IMR-90 (cell line): ENCODE measurements at regions not wholly inside any gene's neighbourhood (a gene's known extent, or its start where the extent isn't known, plus 50 kb on each side); places are given as distances from the start of the nearest gene placed in this dataset.

ENCODE experiments used
- ATAC-seq: fragments of 200-7000 bp; cut with Tn5 transposase; 2 replicates; pipeline ENCODE4 v1.9.1; 2020; ENCODE audit warnings: low read depth, mild to moderate bottlenecking, moderate library complexity
- BruUV-seq: library from RNA; stranded (reverse); fragments of 400-500 nt; replicated peaks from 2 replicates; lab custom pipeline; 2021; lab: Mats Ljungman, UMichigan
- CTCF ChIA-PET: fragments of 300-600 bp; formaldehyde crosslinking; extraction: SDS; loops from one replicate; lab custom pipeline; 2021; ENCODE audit warnings: antibody characterized with exemption; lab: Yijun Ruan, JAX
- POLR2A ChIA-PET: fragments of 300-600 bp; sonication (Branson Sonifier 250); formaldehyde crosslinking; loops from one replicate; lab custom pipeline; 2022; ENCODE audit warnings: antibody characterized with exemption; ENCODE audit not compliant: unreplicated experiment; lab: Charles Lee
- DNase-seq: peaks from one replicate; pipeline ENCODE4 v3.0.0; 2013
- H2AFZ ChIP-seq: replicated peaks from 2 replicates; pipeline ENCODE3; 2013; ENCODE audit warnings: low read length, mild to moderate bottlenecking; ENCODE audit not compliant: poor library complexity
- H2AK5ac ChIP-seq: 2 replicates; pipeline ENCODE4 v1.6.1; 2013; ENCODE audit warnings: low read depth, low read length, inconsistent platforms
- H2AK9ac ChIP-seq: replicated peaks from 2 replicates; pipeline ENCODE3; 2013; ENCODE audit warnings: mild to moderate bottlenecking, low read depth, low read length, moderate library complexity; ENCODE audit not compliant: poor library complexity
- H2BK120ac ChIP-seq: 2 replicates; pipeline ENCODE4 v1.6.1; 2013; ENCODE audit warnings: low read depth, low read length, inconsistent platforms
- H2BK15ac ChIP-seq: 3 replicates; pipeline ENCODE4 v1.6.1; 2013; ENCODE audit warnings: low read depth, low read length, inconsistent platforms
- H2BK20ac ChIP-seq: 2 replicates; pipeline ENCODE4 v1.6.1; 2013; ENCODE audit warnings: low read depth, mild to moderate bottlenecking, inconsistent platforms, low read length, moderate library complexity
- H2BK5ac ChIP-seq: 2 replicates; pipeline ENCODE4 v1.6.1; 2013; ENCODE audit warnings: mild to moderate bottlenecking, low read depth, low read length, inconsistent platforms; ENCODE audit not compliant: poor library complexity, severe bottlenecking
- H3K14ac ChIP-seq: replicated peaks from 2 replicates; pipeline ENCODE4 v1.6.1; 2013; ENCODE audit warnings: low read depth, low read length, inconsistent platforms
- H3K18ac ChIP-seq: 2 replicates; pipeline ENCODE4 v1.6.1; 2013; ENCODE audit warnings: low read depth, low read length, control low read depth
- H3K23ac ChIP-seq: 2 replicates; pipeline ENCODE4 v1.6.1; 2013; ENCODE audit warnings: low read depth, low read length, inconsistent platforms
- H3K27ac ChIP-seq: 2 replicates; pipeline ENCODE4 v1.5.1; 2013; ENCODE audit warnings: mild to moderate bottlenecking, control low read depth, low read length; ENCODE audit not compliant: insufficient read depth
- H3K27me3 ChIP-seq: 2 replicates; pipeline ENCODE4 v1.6.1; 2013; ENCODE audit warnings: low read length; ENCODE audit not compliant: control insufficient read depth, insufficient read depth
- H3K36me3 ChIP-seq: 2 replicates; pipeline ENCODE4 v1.6.1; 2013; ENCODE audit warnings: low read length, mixed read lengths; ENCODE audit not compliant: control insufficient read depth, insufficient read depth
- H3K4ac ChIP-seq: 2 replicates; pipeline ENCODE4 v1.6.1; 2013; ENCODE audit warnings: low read depth, low read length, inconsistent platforms
- H3K4me1 ChIP-seq: 2 replicates; pipeline ENCODE4 v1.6.1; 2013; ENCODE audit warnings: low read length, mixed read lengths; ENCODE audit not compliant: control insufficient read depth, insufficient read depth
- H3K4me2 ChIP-seq: 2 replicates; pipeline ENCODE4 v1.6.1; 2013; ENCODE audit warnings: low read depth, mild to moderate bottlenecking, control low read depth, low read length, moderate library complexity
- H3K4me3 ChIP-seq: 2 replicates; pipeline ENCODE4 v1.5.1; 2013; ENCODE audit warnings: low read depth, mild to moderate bottlenecking, control low read depth, low read length, moderate library complexity; ENCODE audit not compliant: insufficient read depth
- H3K56ac ChIP-seq: 2 replicates; pipeline ENCODE4 v1.6.1; 2013; ENCODE audit warnings: low read length, inconsistent platforms; ENCODE audit not compliant: insufficient read depth; ENCODE audit errors: extremely low read depth
- H3K79me1 ChIP-seq, 2 experiments: 2 replicates each; pipeline ENCODE4 v1.6.1; 2013; ENCODE audit warnings: low read length in 2 of 2, inconsistent platforms in 1 of 2, low read depth in 1 of 2
- H3K9ac ChIP-seq: 2 replicates; pipeline ENCODE4 v1.6.1; 2013; ENCODE audit warnings: low read depth, low read length, control low read depth
- H3K9me1 ChIP-seq: 2 replicates; pipeline ENCODE4 v1.6.1; 2013; ENCODE audit warnings: low read length, inconsistent platforms; ENCODE audit not compliant: insufficient read depth
- H3K9me3 ChIP-seq: 2 replicates; pipeline ENCODE4 v1.6.1; 2013; ENCODE audit warnings: low read length; ENCODE audit not compliant: control insufficient read depth, insufficient read depth
- H4K20me1 ChIP-seq: 2 replicates; pipeline ENCODE4 v1.6.1; 2013; ENCODE audit warnings: low read length, inconsistent platforms; ENCODE audit not compliant: insufficient read depth
- H4K5ac ChIP-seq: 2 replicates; pipeline ENCODE4 v1.6.1; 2013; ENCODE audit warnings: mild to moderate bottlenecking, low read depth, low read length, control low read depth
- H4K8ac ChIP-seq, 2 experiments: 2 replicates each; pipeline ENCODE4 v1.6.1; 2013; ENCODE audit warnings: low read depth in 2 of 2, low read length in 2 of 2, control low read depth in 1 of 2, inconsistent platforms in 1 of 2
- H4K91ac ChIP-seq: 2 replicates; pipeline ENCODE4 v1.6.1; 2013; ENCODE audit warnings: low read depth, low read length, inconsistent platforms; ENCODE audit not compliant: insufficient read depth
- BHLHE40 ChIP-seq: fragments of 150-350 bp; IDR thresholded peaks from 2 replicates; pipeline ENCODE4 v1.6.1; 2016; ENCODE audit warnings: mild to moderate bottlenecking, low read depth, low read length
- CEBPB ChIP-seq: IDR thresholded peaks from 2 replicates; pipeline ENCODE4 v1.6.1; 2012; ENCODE audit warnings: low read depth, low read length, improper control_type of control experiment
- CHD1 ChIP-seq: IDR thresholded peaks from 2 replicates; pipeline ENCODE4 v1.6.1; 2012; ENCODE audit warnings: low read depth, low read length, improper control_type of control experiment
- CTCF ChIP-seq: conservative IDR thresholded peaks from 2 replicates; pipeline ENCODE4 v1.5.1; 2012; ENCODE audit warnings: mild to moderate bottlenecking, low read depth, low read length, improper control_type of control experiment
- ELK1 ChIP-seq: fragments of 150-350 bp; IDR thresholded peaks from 2 replicates; pipeline ENCODE4 v1.6.1; 2016; ENCODE audit warnings: low read depth, mild to moderate bottlenecking, low read length, moderate library complexity, borderline replicate concordance
- FOS ChIP-seq: fragments of 150-350 bp; IDR thresholded peaks from 2 replicates; pipeline ENCODE4 v1.6.1; 2016; ENCODE audit warnings: low read depth, low read length
- MAFK ChIP-seq: IDR thresholded peaks from 2 replicates; pipeline ENCODE4 v1.6.1; 2012; ENCODE audit warnings: low read depth, low read length, improper control_type of control experiment
- MAZ ChIP-seq: IDR thresholded peaks from 2 replicates; pipeline ENCODE4 v1.6.1; 2012; ENCODE audit warnings: low read depth, mild to moderate bottlenecking, low read length, improper control_type of control experiment, moderate library complexity, borderline replicate concordance
- MXI1 ChIP-seq: IDR thresholded peaks from 2 replicates; pipeline ENCODE4 v1.6.1; 2012; ENCODE audit warnings: low read depth, mild to moderate bottlenecking, low read length, moderate library complexity, borderline replicate concordance
- NFE2L2 ChIP-seq: fragments of 150-350 bp; IDR thresholded peaks from 2 replicates; pipeline ENCODE4 v1.6.1; 2016; ENCODE audit warnings: low read depth, mild to moderate bottlenecking, low read length
- POLR2A ChIP-seq: IDR thresholded peaks from 2 replicates; pipeline ENCODE4 v1.6.1; 2012; ENCODE audit warnings: mild to moderate bottlenecking, low read depth, low read length
- RAD21 ChIP-seq: IDR thresholded peaks from 2 replicates; pipeline ENCODE4 v1.6.1; 2012; ENCODE audit warnings: low read length, improper control_type of control experiment
- RCOR1 ChIP-seq: IDR thresholded peaks from 2 replicates; pipeline ENCODE4 v1.6.1; 2012; ENCODE audit warnings: mild to moderate bottlenecking, low read length, improper control_type of control experiment; ENCODE audit not compliant: insufficient replicate concordance
- RFX5 ChIP-seq: IDR thresholded peaks from 2 replicates; pipeline ENCODE4 v1.8.0; 2012; ENCODE audit warnings: low read depth, mild to moderate bottlenecking, low read length, moderate library complexity
- SMC3 ChIP-seq: fragments of 150-350 bp; IDR thresholded peaks from 2 replicates; pipeline ENCODE4 v1.6.1; 2016; ENCODE audit warnings: low read depth, mild to moderate bottlenecking, antibody characterized with exemption, low read length, moderate library complexity
- USF2 ChIP-seq: fragments of 150-350 bp; IDR thresholded peaks from 2 replicates; pipeline ENCODE4 v1.6.1; 2017; ENCODE audit warnings: mild to moderate bottlenecking, antibody characterized with exemption, low read length, low read depth
- WGBS, 2 experiments: methylation state at CpG; one replicate each; pipeline versions ENCODE4 v1.1.5 to v1.1.7; 2013; ENCODE audit warnings: missing lambda C conversion rate in 2 of 2; ENCODE audit not compliant: insufficient read length in 1 of 2; ENCODE audit errors: extremely low coverage in 2 of 2; 5-methylcytosine and 5-hydroxymethylcytosine counted together
- dilution Hi-C: fragments of 300-500 bp; cut with HindIII; formaldehyde crosslinking; loops from one replicate; pipeline ENCODE4 v1.14.3; 2018; ENCODE audit warnings: low sequenced_read_pairs; ENCODE audit not compliant: unreplicated experiment
- in situ Hi-C: fragments of 300-500 bp; cut with MboI; formaldehyde crosslinking; loops from 3 replicates; pipeline ENCODE4 v1.14.3; 2019; ENCODE audit warnings: low sequenced_read_pairs, inconsistent platforms, mixed read lengths
- intact Hi-C: fragments of 100-400 bp; cut with micrococcal nuclease; formaldehyde crosslinking; loops from 2 replicates; pipeline ENCODE4 v1.10.0; 2022

- Histone ChIP-seq H2BK15ac (no peak overlapping the region), H2BK120ac (no peak overlapping the region), H2BK20ac (no peak overlapping the region), H4K20me1 (no peaks in the 10 kb centered on the region), H3K18ac (no peak overlapping the region), H4K8ac (no peak overlapping the region), H3K4me1 (no peaks in the 10 kb centered on the region), H4K5ac (no peak overlapping the region), H2BK5ac (no peak overlapping the region), H3K9ac (no peak overlapping the region), H2AK9ac (no peak overlapping the region), H4K91ac (no peak overlapping the region), H3K4me3 (no peak overlapping the region), H2AFZ (no peak overlapping the region), H3K27ac (no peak overlapping the region), H2AK5ac (no peak overlapping the region), H3K27me3 (no peaks in the 10 kb centered on the region), H3K4me2 (no peak overlapping the region), H3K36me3 (no peaks in the 10 kb centered on the region), H3K14ac (no peak overlapping the region), H3K79me1 (no peaks in the 10 kb centered on the region), H3K23ac (no peak overlapping the region), H3K9me3 (no peaks in the 10 kb centered on the region), H3K56ac (no peak overlapping the region), H3K4ac (no peak overlapping the region), H3K9me1 (no peaks in the 10 kb centered on the region)
- no CpG with 5 or more reads among the region's 2 CpGs for WGBS, 2 experiments
- no peak for DNase-seq
- dilution Hi-C loops (no loop called here), in situ Hi-C loops (no loop called here), intact Hi-C loops (no loop called here)
- POLR2A ChIA-PET = no interaction called here
- TF ChIP-seq MAZ (no peak), FOS (no peak), CTCF (no peak), RAD21 (no peak), NFE2L2 (no peak), RFX5 (no peak), CHD1 (no peak), MXI1 (no peak), SMC3 (no peak), USF2 (no peak), POLR2A (no peak), BHLHE40 (no peak), ELK1 (no peak), RCOR1 (no peak), MAFK (no peak), CEBPB (no peak)
- BruUV-seq = no TSS peak
- CTCF ChIA-PET = no interaction called here
- no peak for ATAC-seq
Observed at GRCh38 chr4:77505958-77506319, 99.7 kb upstream of the CXCL13 start.
